Caco-2 (cell line): ENCODE measurements at regions not wholly inside any gene's neighbourhood (a gene's known extent, or its start where the extent isn't known, plus 50 kb on each side); places are given as distances from the start of the nearest gene placed in this dataset.

Source experiments
- BruUV-seq: library from RNA; stranded (reverse); fragments of 400-500 nt; replicated peaks from 2 replicates; lab custom pipeline; 2021; lab: Mats Ljungman, UMichigan
- CTCF ChIA-PET: fragments of 300-600 bp; sonication (Branson Sonifier 250); formaldehyde crosslinking; loops from one replicate; lab custom pipeline; 2022; ENCODE audit warnings: antibody characterized with exemption; lab: Charles Lee
- POLR2A ChIA-PET: fragments of 300-600 bp; sonication (Branson Sonifier 250); formaldehyde crosslinking; loops from one replicate; lab custom pipeline; 2022; ENCODE audit warnings: antibody characterized with exemption; lab: Charles Lee
- DNase-seq, 2 experiments: peaks; one replicate each; pipeline versions ENCODE4 v3.0.0 to v3.0.0-alpha.2; 2020 to 2022
- H3K27me3 ChIP-seq: replicated peaks from 2 replicates; pipeline ENCODE4 v1.6.0; 2011; ENCODE audit warnings: low read length; ENCODE audit not compliant: control insufficient read depth, insufficient read depth
- H3K36me3 ChIP-seq: 2 replicates; pipeline ENCODE4 v1.5.1; 2011; ENCODE audit warnings: low read length; ENCODE audit not compliant: control insufficient read depth, insufficient read depth
- H3K4me1 ChIP-seq: fragments of 250-450 bp; sonication (Bioruptor Pico); 2 replicates; pipeline ENCODE4 v1.5.1; 2020; ENCODE audit warnings: mild to moderate bottlenecking
- H3K4me3 ChIP-seq: 2 replicates; pipeline ENCODE4 v1.5.1; 2011; ENCODE audit warnings: low read depth, mild to moderate bottlenecking, control low read depth, low read length
- H3K9me3 ChIP-seq: fragments of 250-450 bp; sonication (Bioruptor Pico); 2 replicates; pipeline ENCODE4 v1.5.1; 2020; ENCODE audit warnings: mild to moderate bottlenecking, moderate library complexity
- H3K27ac Mint-ChIP-seq: one replicate; pipeline ENCODE4 v1.8.0; 2022; ENCODE audit warnings: mixed read lengths; ENCODE audit not compliant: unreplicated experiment
- H3K27me3 Mint-ChIP-seq: one replicate; pipeline ENCODE4 v1.8.0; 2022; ENCODE audit warnings: mixed read lengths; ENCODE audit not compliant: insufficient read depth, unreplicated experiment
- H3K36me3 Mint-ChIP-seq: one replicate; pipeline ENCODE4 v1.8.0; 2022; ENCODE audit warnings: mild to moderate bottlenecking, mixed read lengths; ENCODE audit not compliant: insufficient read depth, unreplicated experiment
- H3K4me1 Mint-ChIP-seq: one replicate; pipeline ENCODE4 v1.8.0; 2022; ENCODE audit warnings: low read depth, mixed read lengths; ENCODE audit not compliant: unreplicated experiment
- H3K4me3 Mint-ChIP-seq: one replicate; pipeline ENCODE4 v1.8.0; 2022; ENCODE audit warnings: mild to moderate bottlenecking, moderate library complexity, mixed read lengths; ENCODE audit not compliant: unreplicated experiment
- H3K9me3 Mint-ChIP-seq: one replicate; pipeline ENCODE4 v1.8.0; 2022; ENCODE audit warnings: mixed read lengths; ENCODE audit not compliant: unreplicated experiment
- CTCF ChIP-seq, 2 experiments: fragments of 200-600 bp in 1 of 2; IDR thresholded peaks; 1 replicate in 1 of 2; 2 replicates in 1 of 2; pipeline versions ENCODE4 v1.5.1 to v1.8.0; 2011 to 2022; ENCODE audit warnings: antibody characterized with exemption in 1 of 2, control low read depth in 1 of 2, inconsistent platforms in 1 of 2, low read depth in 1 of 2, low read length in 1 of 2, mild to moderate bottlenecking in 1 of 2, moderate library complexity in 1 of 2; ENCODE audit not compliant: insufficient read depth in 1 of 2, severe bottlenecking in 1 of 2, unreplicated experiment in 1 of 2
- intact Hi-C: fragments of 100-400 bp; cut with micrococcal nuclease; formaldehyde crosslinking; loops from one replicate; pipeline ENCODE4 v1.10.0; 2022; ENCODE audit not compliant: unreplicated experiment

- no peaks in the 10 kb centered on the region for H3K4me1 ChIP-seq
- H3K9me3 Mint-ChIP-seq: no peaks in the 10 kb centered on the region
- intact Hi-C loops: no loop called here
- no peak overlapping the region for H3K4me3 Mint-ChIP-seq
- CTCF ChIA-PET: no interaction called here
- no peak overlapping the region for H3K4me3 ChIP-seq
- H3K36me3 ChIP-seq: no peaks in the 10 kb centered on the region
- no peak for DNase-seq
- no peaks in the 10 kb centered on the region for H3K9me3 ChIP-seq
- no peaks in the 10 kb centered on the region for H3K27me3 ChIP-seq
- no peaks in the 10 kb centered on the region for H3K4me1 Mint-ChIP-seq
- no peaks in the 10 kb centered on the region for H3K36me3 Mint-ChIP-seq
- H3K27ac Mint-ChIP-seq: no peak overlapping the region
- BruUV-seq: no TSS peak
- POLR2A ChIA-PET: no interaction called here
- no peak for TF ChIP-seq CTCF (IDR thresholded peaks at IDR 0.05; ENCODE audit: insufficient read depth in 1 of 2, low read depth in 1 of 2, low read length in 1 of 2, severe bottlenecking in 1 of 2, unreplicated experiment in 1 of 2)
- H3K27me3 Mint-ChIP-seq: no peaks in the 10 kb centered on the region
These were observed 162.1 kb upstream of the NOL4 start for GRCh38 chr18:34386803-34387202.

- Mint-ChIP-seq H3K4me3 (no peak overlapping the region), H3K27ac (no peak overlapping the region), H3K9me3 (no peaks in the 10 kb centered on the region), H3K36me3 (no peaks in the 10 kb centered on the region), H3K4me1 (no peaks in the 10 kb centered on the region), H3K27me3 (no peaks in the 10 kb centered on the region)
- no peaks in the 10 kb centered on the region for H3K27me3 ChIP-seq
- H3K36me3 ChIP-seq: no peaks in the 10 kb centered on the region
- intact Hi-C loops: no loop called here
- no TSS peak for BruUV-seq
- no peak for TF ChIP-seq CTCF (IDR thresholded peaks at IDR 0.05; ENCODE audit: insufficient read depth in 1 of 2, low read depth in 1 of 2, low read length in 1 of 2, severe bottlenecking in 1 of 2, unreplicated experiment in 1 of 2)
- no peaks in the 10 kb centered on the region for H3K4me1 ChIP-seq
- DNase-seq: no peak
- ChIA-PET POLR2A (no interaction called here), CTCF (no interaction called here)
- no peaks in the 10 kb centered on the region for H3K9me3 ChIP-seq
- no peak overlapping the region for H3K4me3 ChIP-seq
These were observed 172.7 kb upstream of the NOL4 start for GRCh38 chr18:34397286-34397896.

- Histone ChIP-seq H3K36me3 (no peaks in the 10 kb centered on the region), H3K4me3 (no peak overlapping the region), H3K4me1 (no peaks in the 10 kb centered on the region), H3K27me3 (no peaks in the 10 kb centered on the region), H3K9me3 (no peaks in the 10 kb centered on the region)
- intact Hi-C loops: no loop called here
- BruUV-seq: no TSS peak
- no peak for DNase-seq
- no peak overlapping the region for H3K27ac Mint-ChIP-seq
- no peaks in the 10 kb centered on the region for H3K27me3 Mint-ChIP-seq
- H3K4me3 Mint-ChIP-seq: no peak overlapping the region
- no peaks in the 10 kb centered on the region for H3K4me1 Mint-ChIP-seq
- ChIA-PET CTCF (no interaction called here), POLR2A (no interaction called here)
- no peaks in the 10 kb centered on the region for H3K9me3 Mint-ChIP-seq
- TF ChIP-seq CTCF (IDR thresholded peaks at IDR 0.05; ENCODE audit: insufficient read depth in 1 of 2, low read depth in 1 of 2, low read length in 1 of 2, severe bottlenecking in 1 of 2, unreplicated experiment in 1 of 2): no peak
- no peaks in the 10 kb centered on the region for H3K36me3 Mint-ChIP-seq
These were observed 175.2 kb upstream of the NOL4 start for GRCh38 chr18:34399892-34400291.
